Endodermal cell (in vitro differentiated cells): ENCODE measurements at regions not wholly inside any gene's neighbourhood (a gene's known extent, or its start where the extent isn't known, plus 50 kb on each side); places are given as distances from the start of the nearest gene placed in this dataset.

ENCODE experiments used
- DNase-seq: peaks from one replicate; pipeline ENCODE4 v3.0.0-alpha.2; 2017
- H3K27ac ChIP-seq: 2 replicates; pipeline ENCODE4 v1.5.1; 2013; ENCODE audit warnings: mild to moderate bottlenecking, low read depth, low read length, moderate library complexity
- H3K27me3 ChIP-seq: 2 replicates; pipeline ENCODE4 v1.6.1; 2013; ENCODE audit warnings: mild to moderate bottlenecking, low read length, moderate library complexity; ENCODE audit not compliant: insufficient read depth, control insufficient read depth, poor library complexity, severe bottlenecking
- H3K36me3 ChIP-seq: 2 replicates; pipeline ENCODE4 v1.7.0; 2013; ENCODE audit warnings: mild to moderate bottlenecking, low read length, moderate library complexity; ENCODE audit not compliant: control insufficient read depth, insufficient read depth
- H3K4me1 ChIP-seq: one replicate; pipeline ENCODE4 v1.7.0; 2013; ENCODE audit warnings: low read length; ENCODE audit not compliant: control insufficient read depth, insufficient read depth
- H3K4me3 ChIP-seq: 2 replicates; pipeline ENCODE4 v1.5.1; 2013; ENCODE audit warnings: mild to moderate bottlenecking, low read length, moderate library complexity
- H3K9ac ChIP-seq: 2 replicates; pipeline ENCODE4 v1.6.1; 2013; ENCODE audit warnings: mild to moderate bottlenecking, low read length, moderate library complexity; ENCODE audit not compliant: poor library complexity, severe bottlenecking; ENCODE audit errors: extremely low read depth
- H3K9me3 ChIP-seq: 2 replicates; pipeline ENCODE4 v1.6.1; 2013; ENCODE audit warnings: mild to moderate bottlenecking, low read length, moderate library complexity; ENCODE audit not compliant: control insufficient read depth
- H3K27ac Mint-ChIP-seq: 2 replicates; pipeline ENCODE4 v1.8.0; 2020; ENCODE audit warnings: mixed read lengths
- H3K27me3 Mint-ChIP-seq: 2 replicates; pipeline ENCODE4 v1.8.0; 2021; ENCODE audit warnings: mild to moderate bottlenecking, mixed read lengths; ENCODE audit not compliant: insufficient read depth
- H3K36me3 Mint-ChIP-seq: 2 replicates; pipeline ENCODE4 v1.8.0; 2020; ENCODE audit warnings: low read depth, mixed read lengths
- H3K4me1 Mint-ChIP-seq: 2 replicates; pipeline ENCODE4 v1.8.0; 2020; ENCODE audit warnings: mixed read lengths
- H3K4me3 Mint-ChIP-seq: 2 replicates; pipeline ENCODE4 v1.8.0; 2020; ENCODE audit warnings: mild to moderate bottlenecking, moderate library complexity, mixed read lengths
- H3K9me3 Mint-ChIP-seq: 2 replicates; pipeline ENCODE4 v1.8.0; 2020; ENCODE audit warnings: mild to moderate bottlenecking, mixed read lengths
- WGBS, 2 experiments: methylation state at CpG; one replicate each; pipeline versions ENCODE4 v1.1.5 to v1.1.7; 2013; ENCODE audit warnings: missing lambda C conversion rate in 2 of 2, mixed read lengths in 1 of 2; ENCODE audit not compliant: insufficient coverage in 1 of 2, insufficient read length in 1 of 2; 5-methylcytosine and 5-hydroxymethylcytosine counted together
- TF ChIP-seq, protein P1 (sequence below): fragments of 200-600 bp; sonication (generic); conservative IDR thresholded peaks from 2 replicates; pipeline ENCODE4 v1.5.0; 2021; ENCODE audit warnings: antibody characterized with exemption, mild to moderate bottlenecking

DNA sequence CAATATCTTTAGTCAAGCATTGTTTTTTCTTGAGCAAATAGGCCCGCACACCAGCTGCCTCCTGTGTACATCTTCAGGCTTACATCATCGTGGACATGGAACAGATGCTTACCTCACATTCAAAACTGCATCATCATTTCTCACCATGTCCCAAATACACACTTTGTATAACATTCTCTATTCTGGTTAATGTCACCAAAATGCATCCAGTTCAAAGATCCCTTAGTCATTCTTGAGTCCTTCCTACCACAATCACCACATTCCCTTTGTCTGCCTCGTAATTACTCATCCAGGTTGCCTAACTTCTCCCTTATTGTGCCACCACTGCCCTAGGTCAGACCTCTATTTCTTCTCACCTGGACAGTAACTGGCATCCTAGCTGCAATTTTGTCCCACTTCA is 373.7 kb upstream of the GALNT5 start:
- H3K4me3 Mint-ChIP-seq = no peak overlapping the region
- H3K4me1 Mint-ChIP-seq = peaks cover 7% of the 10 kb centered on the region
- Histone ChIP-seq H3K9me3 (peaks cover 4% of the 10 kb centered on the region), H3K27ac (no peak overlapping the region), H3K9ac (no peak overlapping the region), H3K4me3 (no peak overlapping the region), H3K4me1 (no peaks in the 10 kb centered on the region), H3K27me3 (no peaks in the 10 kb centered on the region), H3K36me3 (no peaks in the 10 kb centered on the region)
- TF ChIP-seq, protein P1, sequence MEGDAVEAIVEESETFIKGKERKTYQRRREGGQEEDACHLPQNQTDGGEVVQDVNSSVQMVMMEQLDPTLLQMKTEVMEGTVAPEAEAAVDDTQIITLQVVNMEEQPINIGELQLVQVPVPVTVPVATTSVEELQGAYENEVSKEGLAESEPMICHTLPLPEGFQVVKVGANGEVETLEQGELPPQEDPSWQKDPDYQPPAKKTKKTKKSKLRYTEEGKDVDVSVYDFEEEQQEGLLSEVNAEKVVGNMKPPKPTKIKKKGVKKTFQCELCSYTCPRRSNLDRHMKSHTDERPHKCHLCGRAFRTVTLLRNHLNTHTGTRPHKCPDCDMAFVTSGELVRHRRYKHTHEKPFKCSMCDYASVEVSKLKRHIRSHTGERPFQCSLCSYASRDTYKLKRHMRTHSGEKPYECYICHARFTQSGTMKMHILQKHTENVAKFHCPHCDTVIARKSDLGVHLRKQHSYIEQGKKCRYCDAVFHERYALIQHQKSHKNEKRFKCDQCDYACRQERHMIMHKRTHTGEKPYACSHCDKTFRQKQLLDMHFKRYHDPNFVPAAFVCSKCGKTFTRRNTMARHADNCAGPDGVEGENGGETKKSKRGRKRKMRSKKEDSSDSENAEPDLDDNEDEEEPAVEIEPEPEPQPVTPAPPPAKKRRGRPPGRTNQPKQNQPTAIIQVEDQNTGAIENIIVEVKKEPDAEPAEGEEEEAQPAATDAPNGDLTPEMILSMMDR = no peak
- DNase-seq = no peak
- peak overlapping the region; percentile 15 for H3K27ac Mint-ChIP-seq
- peaks cover 1% of the 10 kb centered on the region for H3K27me3 Mint-ChIP-seq
- H3K9me3 Mint-ChIP-seq = no peaks in the 10 kb centered on the region
- WGBS, 2 experiments = 95 to 100% methylated on average over 3 of the region's 3 CpGs
- H3K36me3 Mint-ChIP-seq = no peaks in the 10 kb centered on the region

DNA sequence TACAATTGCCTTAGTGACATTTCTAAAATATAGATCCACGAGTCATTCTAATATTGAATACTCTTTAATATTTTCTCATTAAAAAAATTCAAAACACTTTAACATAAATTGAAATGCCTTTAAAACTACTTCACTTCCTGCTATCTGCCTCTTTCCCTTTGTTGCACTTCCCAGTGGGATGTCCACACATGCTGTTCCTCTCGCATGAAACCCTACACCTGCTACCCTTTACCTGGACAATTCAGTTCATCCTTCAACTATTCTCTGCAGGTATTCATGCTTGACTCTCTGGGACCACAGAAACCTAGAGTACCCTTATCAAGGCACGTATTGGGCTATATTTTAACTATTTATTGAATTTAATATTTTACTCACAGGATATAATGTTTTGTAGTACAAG is 373.3 kb upstream of the GALNT5 start:
- Mint-ChIP-seq H3K27ac (peak overlapping the region; percentile 15), H3K4me1 (peaks cover 7% of the 10 kb centered on the region), H3K4me3 (no peak overlapping the region), H3K36me3 (no peaks in the 10 kb centered on the region), H3K27me3 (peaks cover 1% of the 10 kb centered on the region), H3K9me3 (no peaks in the 10 kb centered on the region)
- no peak overlapping the region for H3K27ac ChIP-seq
- H3K9ac ChIP-seq = no peak overlapping the region
- DNase-seq = no peak
- WGBS, 2 experiments = 90 to 93% methylated on average over 2 to 3 of the region's 3 CpGs
- TF ChIP-seq, protein P1 = no peak
- no peak overlapping the region for H3K4me3 ChIP-seq
- H3K27me3 ChIP-seq = no peaks in the 10 kb centered on the region
- H3K36me3 ChIP-seq = no peaks in the 10 kb centered on the region
- no peaks in the 10 kb centered on the region for H3K4me1 ChIP-seq
- peaks cover 4% of the 10 kb centered on the region for H3K9me3 ChIP-seq

DNA sequence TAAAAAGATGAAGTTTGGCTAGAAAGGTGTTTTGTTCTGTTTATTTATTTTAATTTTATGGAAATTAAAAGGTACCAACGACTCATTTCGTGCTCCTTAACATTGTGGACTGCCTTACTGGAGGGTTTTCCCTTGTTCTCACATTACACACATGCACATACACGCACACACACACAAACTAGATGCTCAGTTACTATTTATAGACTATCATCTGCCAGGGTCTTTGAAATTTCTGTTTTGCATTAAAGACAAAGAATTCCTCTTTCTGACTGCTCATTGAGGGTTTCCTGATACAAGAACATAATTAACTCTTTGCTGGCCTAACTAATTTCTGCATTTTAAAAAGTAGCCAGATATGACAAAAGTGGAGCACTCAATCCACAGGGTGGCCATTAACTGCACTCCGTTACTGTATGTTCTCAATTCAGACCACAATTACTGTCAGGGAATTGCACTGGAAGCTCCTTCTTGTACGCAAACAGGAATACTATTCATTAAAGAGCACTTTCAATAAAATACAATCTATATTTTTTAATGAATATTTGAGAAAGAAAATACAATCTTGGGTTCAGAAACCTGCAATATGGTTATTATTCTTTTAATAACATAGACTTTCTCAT is 366.9 kb upstream of the GALNT5 start:
- Histone ChIP-seq H3K9ac (no peak overlapping the region), H3K4me1 (no peaks in the 10 kb centered on the region), H3K27me3 (no peaks in the 10 kb centered on the region), H3K27ac (no peak overlapping the region), H3K9me3 (no peaks in the 10 kb centered on the region), H3K36me3 (no peaks in the 10 kb centered on the region), H3K4me3 (no peak overlapping the region)
- TF ChIP-seq, protein P1 = no peak
- no peaks in the 10 kb centered on the region for H3K36me3 Mint-ChIP-seq
- H3K9me3 Mint-ChIP-seq = no peaks in the 10 kb centered on the region
- peaks cover 37% of the 10 kb centered on the region for H3K4me1 Mint-ChIP-seq
- peaks cover 2% of the 10 kb centered on the region for H3K27me3 Mint-ChIP-seq
- WGBS, 2 experiments = 86 to 90% methylated on average over 1 to 5 of the region's 5 CpGs
- DNase-seq = no peak
- no peak overlapping the region for H3K27ac Mint-ChIP-seq
- H3K4me3 Mint-ChIP-seq = no peak overlapping the region
